ENCODE measurements at regions not wholly inside any gene's neighbourhood (a gene's known extent, or its start where the extent isn't known, plus 50 kb on each side); places are given as distances from the start of the nearest gene placed in this dataset.
"Not testable (repeated sequence)": the region's sequence is repeated elsewhere in the genome, so short reads cannot be mapped to it uniquely, and the experiment has no call there.

GRCh38 chr9:135412315-135413085, 67.1 kb upstream of the PPP1R26 start:
- H3K27me3 ChIP-seq (ENCODE audit: insufficient read depth, low read length, poor library complexity); H3K27ac ChIP-seq (ENCODE audit: low read depth, low read length); H3K4ac ChIP-seq (ENCODE audit: low read depth, low read length); H3K4me3 ChIP-seq (ENCODE audit: low read length); H3K79me2 ChIP-seq (ENCODE audit: control insufficient read depth, insufficient read depth, low read length); H4K8ac ChIP-seq (ENCODE audit: low read depth, low read length); H3K56ac ChIP-seq (ENCODE audit: low read length); H3K4me2 ChIP-seq (ENCODE audit: low read length); H2BK15ac ChIP-seq (replicated peaks; ENCODE audit: low read depth); H3K4me1 ChIP-seq (ENCODE audit: control insufficient read depth, low read depth, low read length); H4K5ac ChIP-seq (ENCODE audit: low read length); H3K18ac ChIP-seq (ENCODE audit: low read length); H2BK120ac ChIP-seq (ENCODE audit: low read depth, low read length); H2AK5ac ChIP-seq (ENCODE audit: low read length); H3K9ac ChIP-seq (ENCODE audit: low read length); H3K79me1 ChIP-seq (ENCODE audit: low read length); H3K23ac ChIP-seq (ENCODE audit: low read length); H3K36me3 ChIP-seq (ENCODE audit: control insufficient read depth, insufficient read depth, low read length); H2BK5ac ChIP-seq (ENCODE audit: low read length): not testable (repeated sequence)
- peak; percentile 73 for DNase-seq
- no CpG with 5 or more reads among the region's 43 CpGs for WGBS (ENCODE audit: extremely low coverage, insufficient coverage, low lambda C conversion rate)

DNA sequence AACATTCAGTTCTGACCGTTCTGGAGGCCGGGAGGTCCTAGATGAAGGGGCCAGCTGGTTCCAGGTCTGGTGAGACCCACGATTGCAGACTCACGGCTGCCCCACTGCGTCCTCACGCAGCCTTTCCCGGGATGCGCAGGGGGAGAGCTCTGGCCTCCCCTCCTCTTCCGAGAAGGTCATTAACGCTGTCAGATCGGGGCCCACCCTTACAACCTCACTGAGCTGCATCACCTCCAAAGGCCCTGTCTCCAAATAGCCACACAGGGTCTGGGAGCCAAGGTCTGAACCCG, 66.6 kb upstream of the PPP1R26 start:
- no peak overlapping the region for H3K27ac ChIP-seq (ENCODE audit: low read depth, low read length)
- no peak overlapping the region for H3K9ac ChIP-seq (ENCODE audit: low read length)
- no peak overlapping the region for H3K56ac ChIP-seq (ENCODE audit: low read length)
- no peak overlapping the region for H4K5ac ChIP-seq (ENCODE audit: low read length)
- no peak for DNase-seq
- no peak overlapping the region for H3K18ac ChIP-seq (ENCODE audit: low read length)
- H3K79me1 ChIP-seq (ENCODE audit: low read length) = no peaks in the 10 kb centered on the region
- H3K4me2 ChIP-seq (ENCODE audit: low read length) = no peak overlapping the region
- H2AK5ac ChIP-seq (ENCODE audit: low read length) = no peak overlapping the region
- no peak overlapping the region for H2BK5ac ChIP-seq (ENCODE audit: low read length)
- no peaks in the 10 kb centered on the region for H3K4me1 ChIP-seq (ENCODE audit: control insufficient read depth, low read depth, low read length)
- H3K23ac ChIP-seq (ENCODE audit: low read length) = no peak overlapping the region
- H4K8ac ChIP-seq (ENCODE audit: low read depth, low read length) = no peak overlapping the region
- H3K79me2 ChIP-seq (ENCODE audit: control insufficient read depth, insufficient read depth, low read length) = no peaks in the 10 kb centered on the region
- H3K36me3 ChIP-seq (ENCODE audit: control insufficient read depth, insufficient read depth, low read length) = no peaks in the 10 kb centered on the region
- H3K4ac ChIP-seq (ENCODE audit: low read depth, low read length) = no peak overlapping the region
- WGBS (ENCODE audit: extremely low coverage, insufficient coverage, low lambda C conversion rate) = no CpG with 5 or more reads among the region's 12 CpGs
- no peaks in the 10 kb centered on the region for H3K27me3 ChIP-seq (ENCODE audit: insufficient read depth, low read length, poor library complexity)
- H2BK120ac ChIP-seq (ENCODE audit: low read depth, low read length) = no peak overlapping the region
- H2BK15ac ChIP-seq (replicated peaks; ENCODE audit: low read depth) = no peak overlapping the region
- no peak overlapping the region for H3K4me3 ChIP-seq (ENCODE audit: low read length)

- H3K4ac ChIP-seq (ENCODE audit: low read depth, low read length) = no peak overlapping the region
- H3K4me3 ChIP-seq (ENCODE audit: low read length) = no peak overlapping the region
- no peak overlapping the region for H4K5ac ChIP-seq (ENCODE audit: low read length)
- H4K8ac ChIP-seq (ENCODE audit: low read depth, low read length) = no peak overlapping the region
- no peaks in the 10 kb centered on the region for H3K27me3 ChIP-seq (ENCODE audit: insufficient read depth, low read length, poor library complexity)
- no peak overlapping the region for H3K23ac ChIP-seq (ENCODE audit: low read length)
- H3K36me3 ChIP-seq (ENCODE audit: control insufficient read depth, insufficient read depth, low read length) = no peaks in the 10 kb centered on the region
- no peaks in the 10 kb centered on the region for H3K79me1 ChIP-seq (ENCODE audit: low read length)
- H3K18ac ChIP-seq (ENCODE audit: low read length) = no peak overlapping the region
- H2BK5ac ChIP-seq (ENCODE audit: low read length) = no peak overlapping the region
- no peak overlapping the region for H3K9ac ChIP-seq (ENCODE audit: low read length)
- DNase-seq = no peak
- no CpG with 5 or more reads among the region's 18 CpGs for WGBS (ENCODE audit: extremely low coverage, insufficient coverage, low lambda C conversion rate)
- no peaks in the 10 kb centered on the region for H3K4me1 ChIP-seq (ENCODE audit: control insufficient read depth, low read depth, low read length)
- H3K27ac ChIP-seq (ENCODE audit: low read depth, low read length) = no peak overlapping the region
- no peaks in the 10 kb centered on the region for H3K79me2 ChIP-seq (ENCODE audit: control insufficient read depth, insufficient read depth, low read length)
- no peak overlapping the region for H2BK120ac ChIP-seq (ENCODE audit: low read depth, low read length)
- no peak overlapping the region for H2AK5ac ChIP-seq (ENCODE audit: low read length)
- no peak overlapping the region for H2BK15ac ChIP-seq (replicated peaks; ENCODE audit: low read depth)
- no peak overlapping the region for H3K4me2 ChIP-seq (ENCODE audit: low read length)
- H3K56ac ChIP-seq (ENCODE audit: low read length) = no peak overlapping the region
These were observed 66.1 kb upstream of the PPP1R26 start for GRCh38 chr9:135413461-135413860.

DNA sequence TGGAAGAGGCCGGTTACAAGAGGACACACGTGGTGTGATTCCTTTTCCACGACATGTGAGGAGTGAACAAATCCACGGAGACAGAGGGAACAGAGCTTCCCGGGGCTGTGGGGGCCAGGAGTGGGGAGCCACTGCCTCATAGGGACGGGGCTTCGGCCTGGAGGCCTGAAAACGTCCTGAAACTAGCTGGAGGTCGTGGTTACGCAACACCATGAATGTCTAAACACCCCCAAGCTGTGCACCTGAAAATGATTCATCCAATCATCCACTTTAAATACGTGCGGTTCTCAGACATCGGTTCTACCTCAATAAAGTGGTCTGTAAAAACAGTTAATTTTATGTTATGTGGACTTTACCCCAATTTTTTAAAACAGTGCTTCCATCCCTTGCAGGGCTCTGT, 65.3 kb upstream of the PPP1R26 start:
- Histone ChIP-seq H2BK120ac (ENCODE audit: low read depth, low read length) (no peak overlapping the region), H3K4me2 (ENCODE audit: low read length) (no peak overlapping the region), H3K4ac (ENCODE audit: low read depth, low read length) (no peak overlapping the region), H3K23ac (ENCODE audit: low read length) (no peak overlapping the region), H3K27me3 (ENCODE audit: insufficient read depth, low read length, poor library complexity) (no peaks in the 10 kb centered on the region), H2BK15ac (replicated peaks; ENCODE audit: low read depth) (no peak overlapping the region), H4K5ac (ENCODE audit: low read length) (no peak overlapping the region), H3K27ac (ENCODE audit: low read depth, low read length) (no peak overlapping the region), H3K4me1 (ENCODE audit: control insufficient read depth, low read depth, low read length) (no peaks in the 10 kb centered on the region), H3K79me2 (ENCODE audit: control insufficient read depth, insufficient read depth, low read length) (no peaks in the 10 kb centered on the region), H3K56ac (ENCODE audit: low read length) (no peak overlapping the region), H2BK5ac (ENCODE audit: low read length) (no peak overlapping the region), H3K18ac (ENCODE audit: low read length) (no peak overlapping the region), H3K9ac (ENCODE audit: low read length) (no peak overlapping the region), H3K79me1 (ENCODE audit: low read length) (no peaks in the 10 kb centered on the region), H3K4me3 (ENCODE audit: low read length) (no peak overlapping the region), H4K8ac (ENCODE audit: low read depth, low read length) (no peak overlapping the region), H3K36me3 (ENCODE audit: control insufficient read depth, insufficient read depth, low read length) (no peaks in the 10 kb centered on the region), H2AK5ac (ENCODE audit: low read length) (no peak overlapping the region)
- WGBS (ENCODE audit: extremely low coverage, insufficient coverage, low lambda C conversion rate) = no CpG with 5 or more reads among the region's 13 CpGs
- no peak for DNase-seq

DNA sequence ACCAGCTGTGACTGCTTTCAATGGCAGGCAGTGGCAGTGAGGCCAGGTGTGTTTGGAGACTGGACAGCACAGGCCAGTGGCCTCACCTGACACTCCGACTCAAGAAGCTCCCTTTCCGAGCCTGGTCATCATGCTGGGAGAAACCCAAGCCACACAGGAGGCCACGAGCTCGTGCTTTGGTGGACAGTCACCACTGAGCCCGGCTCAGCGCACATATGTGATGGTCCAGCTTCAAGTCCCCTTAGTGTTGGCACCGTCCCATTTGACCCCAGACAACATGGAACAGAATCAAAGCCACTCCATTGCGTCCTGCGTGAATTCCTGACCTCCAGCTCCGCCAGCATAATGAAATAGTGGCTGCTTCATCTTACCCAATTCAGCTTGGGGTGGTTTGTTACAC, 64.0 kb upstream of the PPP1R26 start:
- Histone ChIP-seq H2BK120ac (ENCODE audit: low read depth, low read length) (no peak overlapping the region), H3K4me3 (ENCODE audit: low read length) (no peak overlapping the region), H2AK5ac (ENCODE audit: low read length) (no peak overlapping the region), H3K79me1 (ENCODE audit: low read length) (no peaks in the 10 kb centered on the region), H3K36me3 (ENCODE audit: control insufficient read depth, insufficient read depth, low read length) (no peaks in the 10 kb centered on the region), H2BK5ac (ENCODE audit: low read length) (no peak overlapping the region), H3K27ac (ENCODE audit: low read depth, low read length) (no peak overlapping the region), H3K27me3 (ENCODE audit: insufficient read depth, low read length, poor library complexity) (no peaks in the 10 kb centered on the region), H3K18ac (ENCODE audit: low read length) (no peak overlapping the region), H4K8ac (ENCODE audit: low read depth, low read length) (no peak overlapping the region), H3K23ac (ENCODE audit: low read length) (no peak overlapping the region), H3K4me1 (ENCODE audit: control insufficient read depth, low read depth, low read length) (no peaks in the 10 kb centered on the region), H3K4me2 (ENCODE audit: low read length) (no peak overlapping the region), H3K79me2 (ENCODE audit: control insufficient read depth, insufficient read depth, low read length) (no peaks in the 10 kb centered on the region), H3K56ac (ENCODE audit: low read length) (no peak overlapping the region), H3K9ac (ENCODE audit: low read length) (no peak overlapping the region), H4K5ac (ENCODE audit: low read length) (no peak overlapping the region), H2BK15ac (replicated peaks; ENCODE audit: low read depth) (no peak overlapping the region), H3K4ac (ENCODE audit: low read depth, low read length) (no peak overlapping the region)
- no CpG with 5 or more reads among the region's 10 CpGs for WGBS (ENCODE audit: extremely low coverage, insufficient coverage, low lambda C conversion rate)
- DNase-seq = no peak

DNA sequence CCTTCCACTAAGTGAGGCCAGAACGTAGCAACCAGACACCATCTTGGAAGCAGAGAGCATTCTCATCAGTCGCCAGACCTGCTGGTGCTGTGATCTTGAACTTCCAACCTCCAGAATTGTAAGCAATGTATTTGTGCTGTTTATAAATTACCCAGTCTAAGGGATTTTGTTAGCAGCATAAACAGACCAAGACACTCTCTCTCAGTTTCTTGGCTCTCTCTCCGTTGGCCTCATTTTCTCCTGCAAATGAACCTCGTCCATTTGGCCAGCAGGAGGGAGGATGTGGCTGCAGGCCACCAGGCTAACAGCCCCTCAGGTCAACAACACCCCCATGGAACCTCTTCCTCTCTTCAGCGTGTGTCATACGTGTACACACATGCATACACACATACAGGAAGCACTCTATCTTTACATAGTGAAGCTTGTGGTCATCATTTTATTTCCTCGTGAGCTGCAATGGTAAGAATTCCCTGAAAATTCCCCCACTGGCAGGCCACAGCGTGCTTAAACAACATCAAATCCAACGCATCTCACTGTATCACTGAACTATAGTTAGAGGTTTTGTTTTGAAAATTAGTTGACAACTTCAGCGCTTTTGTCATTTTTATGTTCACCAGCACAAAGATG, 62.8 kb upstream of the PPP1R26 start:
- no peak overlapping the region for H2BK15ac ChIP-seq (replicated peaks; ENCODE audit: low read depth)
- DNase-seq = no peak
- no peaks in the 10 kb centered on the region for H3K79me1 ChIP-seq (ENCODE audit: low read length)
- no peak overlapping the region for H2BK120ac ChIP-seq (ENCODE audit: low read depth, low read length)
- no peak overlapping the region for H2BK5ac ChIP-seq (ENCODE audit: low read length)
- H3K18ac ChIP-seq (ENCODE audit: low read length) = no peak overlapping the region
- H3K4me3 ChIP-seq (ENCODE audit: low read length) = no peak overlapping the region
- H3K23ac ChIP-seq (ENCODE audit: low read length) = no peak overlapping the region
- no peak overlapping the region for H4K8ac ChIP-seq (ENCODE audit: low read depth, low read length)
- H3K27me3 ChIP-seq (ENCODE audit: insufficient read depth, low read length, poor library complexity) = no peaks in the 10 kb centered on the region
- H3K27ac ChIP-seq (ENCODE audit: low read depth, low read length) = no peak overlapping the region
- no peak overlapping the region for H3K4ac ChIP-seq (ENCODE audit: low read depth, low read length)
- H3K36me3 ChIP-seq (ENCODE audit: control insufficient read depth, insufficient read depth, low read length) = no peaks in the 10 kb centered on the region
- no peaks in the 10 kb centered on the region for H3K4me1 ChIP-seq (ENCODE audit: control insufficient read depth, low read depth, low read length)
- H3K79me2 ChIP-seq (ENCODE audit: control insufficient read depth, insufficient read depth, low read length) = no peaks in the 10 kb centered on the region
- WGBS (ENCODE audit: extremely low coverage, insufficient coverage, low lambda C conversion rate) = no CpG with 5 or more reads among the region's 10 CpGs
- H2AK5ac ChIP-seq (ENCODE audit: low read length) = no peak overlapping the region
- H3K4me2 ChIP-seq (ENCODE audit: low read length) = no peak overlapping the region
- no peak overlapping the region for H4K5ac ChIP-seq (ENCODE audit: low read length)
- no peak overlapping the region for H3K56ac ChIP-seq (ENCODE audit: low read length)
- H3K9ac ChIP-seq (ENCODE audit: low read length) = no peak overlapping the region
